GM23338 (cell line): ENCODE measurements at regions not wholly inside any gene's neighbourhood (a gene's known extent, or its start where the extent isn't known, plus 50 kb on each side); places are given as distances from the start of the nearest gene placed in this dataset.

Experiments used
- CTCF ChIP-seq, 2 experiments: fragments of 200-600 bp in 1 of 2; sonication (generic) in 1 of 2; conservative IDR thresholded peaks; 2 replicates each; pipeline versions ENCODE4 v1.5.1 to v1.6.1; 2016 to 2017; ENCODE audit warnings: antibody characterized with exemption in 2 of 2, low read depth in 2 of 2, mild to moderate bottlenecking in 2 of 2, moderate library complexity in 1 of 2
- ETS1 ChIP-seq: IDR thresholded peaks from 2 replicates; pipeline ENCODE4 v1.6.1; 2016; ENCODE audit warnings: antibody characterized with exemption
- EZH2 ChIP-seq: fragments of 200-600 bp; sonication (generic); IDR thresholded peaks from one replicate; pipeline ENCODE4 v1.8.0; 2017; ENCODE audit warnings: antibody characterized with exemption, mild to moderate bottlenecking, low read depth; ENCODE audit not compliant: unreplicated experiment
- POLR2AphosphoS5 ChIP-seq: IDR thresholded peaks from 2 replicates; pipeline ENCODE4 v1.6.1; 2016; ENCODE audit warnings: antibody characterized with exemption, low read depth
- REST ChIP-seq: IDR thresholded peaks from one replicate; pipeline ENCODE4 v1.6.1; 2018; ENCODE audit warnings: antibody characterized with exemption; ENCODE audit not compliant: unreplicated experiment

DNA sequence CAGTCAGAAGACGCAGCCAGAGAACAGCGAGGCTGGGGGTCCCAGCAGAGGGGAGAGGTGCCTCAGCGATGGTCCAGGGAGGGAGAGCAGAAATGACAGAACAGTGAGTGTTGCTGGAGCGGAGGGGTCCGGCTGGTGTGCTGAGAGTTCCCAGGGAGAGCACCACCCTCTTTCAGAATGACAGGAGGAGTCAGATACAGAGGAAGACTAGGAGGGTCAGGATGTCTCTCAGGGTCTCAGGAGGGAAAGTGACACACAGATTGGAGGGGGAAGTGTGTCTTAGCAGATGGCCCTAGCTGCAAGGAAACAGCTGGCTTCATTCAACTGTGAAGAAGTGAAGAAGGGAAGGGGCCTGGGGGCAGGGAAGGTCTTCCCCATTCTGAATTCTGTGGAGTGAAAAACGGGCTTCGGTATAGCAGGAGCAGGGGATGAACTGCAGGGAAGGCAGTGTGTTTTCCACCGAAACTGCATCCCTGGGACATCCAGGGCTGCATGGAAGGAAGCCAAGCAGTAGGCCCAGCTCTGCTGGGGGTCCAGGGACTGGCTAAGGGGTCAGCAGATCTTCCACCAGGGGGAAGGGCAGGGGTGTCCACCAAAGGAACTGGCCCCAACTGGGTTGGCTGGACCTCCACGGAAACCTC lies 90.0 kb upstream of the OTOS start:
- TF ChIP-seq CTCF (conservative IDR thresholded peaks at IDR 0.05; ENCODE audit: low read depth in 2 of 2) (no peak), POLR2AphosphoS5 (no peak), REST (no peak), ETS1 (no peak), EZH2 (no peak)
